MM.1S (cell line): ENCODE measurements at regions not wholly inside any gene's neighbourhood (a gene's known extent, or its start where the extent isn't known, plus 50 kb on each side); places are given as distances from the start of the nearest gene placed in this dataset.

Source experiments
- DNase-seq: peaks from one replicate; pipeline ENCODE4 v3.0.0-alpha.2; 2015
- H2AFZ ChIP-seq: fragments of 300-600 bp; sonication (generic); 2 replicates; pipeline ENCODE4 v1.6.0; 2016; ENCODE audit warnings: antibody characterized with exemption, low read length
- H3F3A ChIP-seq: fragments of 300-600 bp; sonication (generic); 2 replicates; pipeline ENCODE4 v1.6.1; 2016; ENCODE audit warnings: mild to moderate bottlenecking, antibody characterized with exemption, low read length, moderate library complexity, mixed read lengths; ENCODE audit not compliant: insufficient read depth
- H3K27ac ChIP-seq: fragments of 300-600 bp; sonication (generic); 2 replicates; pipeline ENCODE4 v1.5.1; 2016; ENCODE audit warnings: mild to moderate bottlenecking, low read length
- H3K27me3 ChIP-seq: fragments of 300-600 bp; sonication (generic); replicated peaks from 2 replicates; pipeline ENCODE4 v1.6.0; 2016; ENCODE audit warnings: low read length; ENCODE audit not compliant: insufficient read depth
- H3K36me3 ChIP-seq: fragments of 300-600 bp; sonication (generic); replicated peaks from 2 replicates; pipeline ENCODE4 v1.6.1; 2016; ENCODE audit warnings: mild to moderate bottlenecking, low read length, mixed read lengths; ENCODE audit not compliant: insufficient read depth
- H3K4me1 ChIP-seq: fragments of 300-600 bp; sonication (generic); 2 replicates; pipeline ENCODE4 v1.6.1; 2016; ENCODE audit warnings: low read length, mixed read lengths
- H3K4me2 ChIP-seq: fragments of 300-600 bp; sonication (generic); 2 replicates; pipeline ENCODE4 v1.6.0; 2016; ENCODE audit warnings: low read depth, low read length
- H3K4me3 ChIP-seq: fragments of 300-600 bp; sonication (generic); 2 replicates; pipeline ENCODE4 v1.5.1; 2016; ENCODE audit warnings: low read length, mixed read lengths
- H3K79me2 ChIP-seq: fragments of 300-600 bp; sonication (generic); 2 replicates; pipeline ENCODE4 v1.6.1; 2016; ENCODE audit warnings: mixed run types, low read length, mixed read lengths
- H3K9ac ChIP-seq: fragments of 300-600 bp; sonication (generic); 2 replicates; pipeline ENCODE4 v1.6.1; 2016; ENCODE audit warnings: low read length, mixed read lengths
- H3K9me2 ChIP-seq: fragments of 300-600 bp; sonication (generic); replicated peaks from 2 replicates; pipeline ENCODE4 v1.6.1; 2016; ENCODE audit warnings: mild to moderate bottlenecking, low read length, mixed read lengths; ENCODE audit not compliant: insufficient read depth
- H3K9me3 ChIP-seq: fragments of 300-600 bp; sonication (generic); replicated peaks from 2 replicates; pipeline ENCODE4 v1.6.1; 2016; ENCODE audit warnings: mild to moderate bottlenecking, low read length, mixed read lengths; ENCODE audit not compliant: insufficient read depth
- H4K20me1 ChIP-seq: fragments of 300-600 bp; sonication (generic); 2 replicates; pipeline ENCODE4 v1.6.1; 2016; ENCODE audit warnings: mild to moderate bottlenecking, low read length, moderate library complexity, mixed read lengths; ENCODE audit not compliant: insufficient read depth
- CTCF ChIP-seq: fragments of 300-600 bp; sonication (generic); IDR thresholded peaks from 2 replicates; pipeline ENCODE4 v1.5.1; 2016; ENCODE audit warnings: antibody characterized with exemption, low read length, mixed read lengths
- EZH2 ChIP-seq: fragments of 300-600 bp; sonication (generic); optimal IDR thresholded peaks from 2 replicates; pipeline ENCODE3; 2017; ENCODE audit warnings: low read depth, mild to moderate bottlenecking, antibody characterized with exemption, low read length, mixed read lengths
- EZH2phosphoT487 ChIP-seq: fragments of 300-600 bp; sonication (generic); IDR thresholded peaks from 2 replicates; pipeline ENCODE4 v1.6.1; 2018; ENCODE audit warnings: antibody characterized with exemption, low read length

DNA sequence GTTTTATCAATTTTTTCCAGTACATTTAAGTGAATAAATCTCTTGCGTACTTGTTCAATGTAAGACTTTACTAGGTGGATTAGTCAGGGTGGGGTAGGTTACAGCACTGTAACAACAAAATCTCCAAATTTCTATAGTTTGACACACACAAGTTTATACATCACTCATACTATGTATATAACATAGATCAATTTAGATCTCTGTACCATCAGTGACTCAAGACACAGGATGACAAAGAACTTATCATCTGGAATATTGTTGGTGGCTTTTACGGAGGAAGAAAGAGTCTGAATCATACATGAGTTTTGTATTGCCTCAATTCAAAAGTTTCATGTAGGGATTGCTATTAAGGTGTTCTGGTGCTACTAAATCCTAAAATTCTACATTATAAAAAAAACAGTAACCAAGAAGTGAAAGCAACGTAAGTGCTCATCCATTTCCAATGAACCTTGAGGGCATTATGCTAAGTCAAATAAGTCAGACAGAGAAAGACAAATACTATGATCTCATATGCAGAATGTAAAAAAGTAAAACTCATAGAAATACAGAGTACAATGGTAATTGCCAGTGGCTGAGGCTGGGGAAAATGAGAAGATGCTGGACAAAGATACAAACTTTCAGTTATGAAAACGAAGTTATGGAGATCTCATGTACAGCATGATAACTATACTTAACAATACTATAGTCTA lies 98.0 kb upstream of the DKK2 start:
- H3K9me3 ChIP-seq = no peaks in the 10 kb centered on the region
- no peaks in the 10 kb centered on the region for H3K27me3 ChIP-seq
- no peaks in the 10 kb centered on the region for H3F3A ChIP-seq
- no peak overlapping the region for H2AFZ ChIP-seq
- H3K27ac ChIP-seq = no peak overlapping the region
- H3K4me2 ChIP-seq = no peak overlapping the region
- no peaks in the 10 kb centered on the region for H3K4me1 ChIP-seq
- no peaks in the 10 kb centered on the region for H3K36me3 ChIP-seq
- no peak overlapping the region for H3K9ac ChIP-seq
- H3K79me2 ChIP-seq = no peaks in the 10 kb centered on the region
- no peaks in the 10 kb centered on the region for H3K9me2 ChIP-seq
- DNase-seq = no peak
- TF ChIP-seq EZH2 = no peak
- no peak for TF ChIP-seq EZH2phosphoT487
- no peak for TF ChIP-seq CTCF
- H3K4me3 ChIP-seq = no peak overlapping the region
- no peaks in the 10 kb centered on the region for H4K20me1 ChIP-seq

DNA sequence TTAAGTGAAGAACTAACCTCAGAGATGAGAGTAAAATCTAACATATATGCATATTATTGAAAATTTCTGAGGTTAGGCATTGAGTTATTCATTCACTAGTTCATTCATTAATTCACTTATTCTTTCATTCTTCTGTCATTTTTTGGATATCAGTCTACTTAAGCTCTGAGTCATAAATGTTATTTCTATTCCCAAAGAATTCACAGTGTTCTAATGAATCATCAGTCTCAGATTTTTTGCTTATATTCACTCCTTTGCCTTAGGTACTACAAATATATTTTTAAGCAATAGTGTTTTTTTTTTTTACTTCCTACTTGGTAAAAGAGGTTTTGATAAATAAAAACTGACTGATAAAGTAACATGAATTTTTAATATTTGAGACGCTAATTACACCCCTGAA lies 95.2 kb upstream of the DKK2 start:
- H4K20me1 ChIP-seq = no peaks in the 10 kb centered on the region
- H3K4me2 ChIP-seq = no peak overlapping the region
- H2AFZ ChIP-seq = no peak overlapping the region
- no peak overlapping the region for H3K4me3 ChIP-seq
- no peaks in the 10 kb centered on the region for H3K9me2 ChIP-seq
- no peaks in the 10 kb centered on the region for H3K9me3 ChIP-seq
- no peaks in the 10 kb centered on the region for H3K4me1 ChIP-seq
- no peak for TF ChIP-seq CTCF
- no peak for TF ChIP-seq EZH2
- no peak for TF ChIP-seq EZH2phosphoT487
- H3F3A ChIP-seq = no peaks in the 10 kb centered on the region
- no peak for DNase-seq
- no peaks in the 10 kb centered on the region for H3K79me2 ChIP-seq
- no peak overlapping the region for H3K27ac ChIP-seq
- H3K36me3 ChIP-seq = no peaks in the 10 kb centered on the region
- no peak overlapping the region for H3K9ac ChIP-seq
- H3K27me3 ChIP-seq = no peaks in the 10 kb centered on the region

GRCh38 chr4:107130157-107130556 lies 94.0 kb upstream of the DKK2 start:
- H3K4me1 ChIP-seq = no peaks in the 10 kb centered on the region
- no peak overlapping the region for H3K4me2 ChIP-seq
- no peak for TF ChIP-seq CTCF
- no peak for TF ChIP-seq EZH2
- TF ChIP-seq EZH2phosphoT487 = no peak
- no peaks in the 10 kb centered on the region for H3K27me3 ChIP-seq
- H3K9ac ChIP-seq = no peak overlapping the region
- no peaks in the 10 kb centered on the region for H3K9me3 ChIP-seq
- DNase-seq = no peak
- H2AFZ ChIP-seq = no peak overlapping the region
- no peaks in the 10 kb centered on the region for H3K36me3 ChIP-seq
- no peaks in the 10 kb centered on the region for H3K79me2 ChIP-seq
- H3K4me3 ChIP-seq = no peak overlapping the region
- H3K27ac ChIP-seq = no peak overlapping the region
- no peaks in the 10 kb centered on the region for H4K20me1 ChIP-seq
- H3K9me2 ChIP-seq = no peaks in the 10 kb centered on the region
- no peaks in the 10 kb centered on the region for H3F3A ChIP-seq
